Peyer's patch (tissue), 4 donors: ENCODE measurements at regions not wholly inside any gene's neighbourhood (a gene's known extent, or its start where the extent isn't known, plus 50 kb on each side); places are given as distances from the start of the nearest gene placed in this dataset.

ENCODE experiments used
- POLR2A ChIP-seq, 2 donors: fragments of 450-650 bp; IDR thresholded peaks; one replicate each; pipeline ENCODE4 v1.5.1; 2017; ENCODE audit warnings: antibody characterized with exemption in 2 of 2, mild to moderate bottlenecking in 2 of 2, moderate library complexity in 2 of 2
- TF ChIP-seq, protein P1 (sequence below), 6 experiments: fragments of 450-650 bp in 4 of 6; fragments of 200-600 bp in 2 of 6; sonication (generic) in 1 of 6; IDR thresholded peaks; one replicate each; pipeline ENCODE4 v1.5.1; 2017 to 2019; ENCODE audit warnings: antibody characterized with exemption in 6 of 6, mild to moderate bottlenecking in 3 of 6, moderate library complexity in 1 of 6

DNA sequence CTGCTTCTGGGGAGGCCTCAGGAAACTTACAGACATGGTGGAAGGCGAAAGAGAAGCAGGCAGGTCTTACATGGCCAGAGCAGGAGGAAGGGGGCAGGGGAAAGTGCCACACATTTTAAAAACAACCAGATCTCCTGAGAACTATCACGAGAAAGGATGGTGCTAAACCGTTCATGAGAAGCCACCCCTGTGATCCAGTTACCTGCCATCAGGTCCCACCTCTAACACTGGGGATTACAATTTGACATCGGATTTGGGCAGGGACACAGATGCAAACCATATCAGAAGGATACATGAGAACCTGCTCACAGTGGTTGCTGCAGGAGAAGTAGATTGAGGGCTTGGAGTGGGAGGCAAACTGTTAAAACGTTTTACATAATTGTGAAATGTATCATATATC is 152.2 kb downstream of the ADAMTS15 start:
- TF ChIP-seq, protein P1, sequence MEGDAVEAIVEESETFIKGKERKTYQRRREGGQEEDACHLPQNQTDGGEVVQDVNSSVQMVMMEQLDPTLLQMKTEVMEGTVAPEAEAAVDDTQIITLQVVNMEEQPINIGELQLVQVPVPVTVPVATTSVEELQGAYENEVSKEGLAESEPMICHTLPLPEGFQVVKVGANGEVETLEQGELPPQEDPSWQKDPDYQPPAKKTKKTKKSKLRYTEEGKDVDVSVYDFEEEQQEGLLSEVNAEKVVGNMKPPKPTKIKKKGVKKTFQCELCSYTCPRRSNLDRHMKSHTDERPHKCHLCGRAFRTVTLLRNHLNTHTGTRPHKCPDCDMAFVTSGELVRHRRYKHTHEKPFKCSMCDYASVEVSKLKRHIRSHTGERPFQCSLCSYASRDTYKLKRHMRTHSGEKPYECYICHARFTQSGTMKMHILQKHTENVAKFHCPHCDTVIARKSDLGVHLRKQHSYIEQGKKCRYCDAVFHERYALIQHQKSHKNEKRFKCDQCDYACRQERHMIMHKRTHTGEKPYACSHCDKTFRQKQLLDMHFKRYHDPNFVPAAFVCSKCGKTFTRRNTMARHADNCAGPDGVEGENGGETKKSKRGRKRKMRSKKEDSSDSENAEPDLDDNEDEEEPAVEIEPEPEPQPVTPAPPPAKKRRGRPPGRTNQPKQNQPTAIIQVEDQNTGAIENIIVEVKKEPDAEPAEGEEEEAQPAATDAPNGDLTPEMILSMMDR (IDR thresholded peaks at IDR 0.05): no peak
- no peak for TF ChIP-seq POLR2A (IDR thresholded peaks at IDR 0.05)
